NCI-H2227 treated with DMSO at 0.1 percent for 48 hours (cell line): ENCODE measurements at regions not wholly inside any gene's neighbourhood (a gene's known extent, or its start where the extent isn't known, plus 50 kb on each side); places are given as distances from the start of the nearest gene placed in this dataset.
"Not testable (repeated sequence)": the region's sequence is repeated elsewhere in the genome, so short reads cannot be mapped to it uniquely, and the experiment has no call there.

Source experiments
- DNase-seq: peaks from one replicate; lab custom pipeline; 2025; lab: John Stamatoyannopoulos, UW

DNA sequence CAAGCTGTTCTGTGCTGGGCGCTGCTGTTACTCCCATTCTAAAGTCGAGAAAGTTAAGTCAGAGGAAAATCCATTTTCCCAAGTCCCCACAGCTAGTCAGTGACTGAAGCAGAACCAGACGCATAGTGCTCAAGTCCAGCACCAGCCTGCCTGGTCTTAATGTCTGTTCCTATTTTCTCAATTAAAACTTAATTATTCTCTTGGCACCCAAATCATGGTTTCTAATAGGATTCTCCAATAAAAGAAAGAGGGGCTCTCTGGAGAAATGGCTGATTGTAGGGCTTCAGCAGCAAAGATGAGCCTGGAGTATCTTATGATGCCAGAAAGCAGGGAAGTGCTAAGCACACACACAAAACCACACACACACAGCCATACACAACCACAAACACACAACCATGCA lies 531.0 kb upstream of the SALL3 start:
- DNase-seq, result no peak

DNA sequence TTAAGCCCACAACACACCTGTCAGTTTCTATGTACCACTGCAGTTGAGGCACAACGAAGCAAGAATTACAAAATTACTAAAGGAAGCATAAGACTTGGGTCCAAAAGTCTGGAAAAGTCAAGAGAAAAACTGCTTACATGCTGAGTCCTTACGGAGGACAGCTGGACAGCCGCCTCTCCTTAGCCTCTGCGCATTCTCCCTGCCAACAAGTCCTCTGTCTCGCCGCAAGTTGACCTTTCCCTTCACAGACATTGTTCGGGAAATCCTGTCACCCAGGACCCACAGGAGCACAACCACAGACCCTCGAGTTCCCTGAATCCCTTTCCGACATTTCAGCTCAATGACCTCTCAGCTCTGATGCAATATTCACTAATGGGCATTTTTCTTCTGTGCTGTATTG lies 525.4 kb upstream of the SALL3 start:
- DNase-seq, result no peak

DNA sequence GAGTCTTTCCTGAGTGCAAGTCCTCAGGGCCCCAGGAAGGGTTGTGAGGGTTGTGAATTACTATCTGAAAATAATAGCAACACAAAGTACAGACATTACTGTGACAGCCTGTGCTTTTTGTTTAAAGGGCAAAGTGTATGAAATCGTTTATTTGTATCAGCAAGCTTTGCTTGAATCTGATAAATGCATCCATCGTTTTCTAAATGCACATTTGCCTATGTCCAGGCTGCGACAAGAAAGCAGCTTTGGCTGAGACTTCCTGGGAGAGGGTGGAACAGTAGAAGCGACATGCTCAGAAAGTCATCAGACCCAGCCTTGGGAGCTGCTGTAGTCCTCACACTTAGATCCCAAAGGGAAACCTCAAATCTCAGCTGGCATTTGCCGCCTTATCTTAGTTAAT lies 524.2 kb upstream of the SALL3 start:
- no peak for DNase-seq

GRCh38 chr18:78457011-78457410 lies 522.6 kb upstream of the SALL3 start:
- DNase-seq, result no peak

DNA sequence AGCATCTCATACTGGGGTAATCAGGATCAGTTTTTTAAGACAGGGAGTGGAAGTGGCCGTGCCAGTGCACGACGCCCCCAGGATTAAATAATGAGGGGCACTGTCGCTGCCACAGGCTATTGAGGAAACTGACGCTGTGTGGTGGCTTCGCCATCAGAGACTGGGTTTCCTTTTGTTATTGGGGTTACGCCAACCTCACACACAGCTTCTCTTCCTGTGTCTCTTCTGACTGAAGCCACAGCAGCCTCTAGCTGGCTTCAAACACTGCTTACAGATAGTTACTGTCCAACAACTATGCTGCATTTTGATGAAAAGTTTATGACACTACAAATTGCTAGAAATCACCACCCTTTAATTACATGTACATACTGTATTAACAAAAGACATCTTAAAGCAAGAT lies 521.9 kb upstream of the SALL3 start:
- no peak for DNase-seq

DNA sequence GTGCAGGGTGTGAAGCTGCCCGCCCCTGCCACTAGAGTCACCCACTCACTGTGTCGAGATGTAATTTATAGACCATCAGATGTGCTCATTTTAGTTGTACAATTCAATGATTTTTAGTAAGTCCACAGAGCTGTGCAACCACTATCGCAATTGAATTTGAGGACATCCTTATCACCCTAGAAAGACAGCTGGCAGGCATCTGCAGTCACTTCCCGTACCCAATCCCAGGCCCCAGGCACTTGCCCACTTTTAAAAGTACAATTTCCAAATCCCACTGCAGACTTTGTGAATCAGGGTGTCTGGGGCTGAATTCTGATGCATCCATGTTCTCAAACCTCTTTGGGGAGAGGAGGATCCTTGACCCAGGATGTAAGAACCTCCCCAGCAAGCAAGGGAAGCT lies 521.3 kb upstream of the SALL3 start:
- no peak for DNase-seq

GRCh38 chr18:78459668-78460067 lies 520.0 kb upstream of the SALL3 start:
- no peak for DNase-seq

DNA sequence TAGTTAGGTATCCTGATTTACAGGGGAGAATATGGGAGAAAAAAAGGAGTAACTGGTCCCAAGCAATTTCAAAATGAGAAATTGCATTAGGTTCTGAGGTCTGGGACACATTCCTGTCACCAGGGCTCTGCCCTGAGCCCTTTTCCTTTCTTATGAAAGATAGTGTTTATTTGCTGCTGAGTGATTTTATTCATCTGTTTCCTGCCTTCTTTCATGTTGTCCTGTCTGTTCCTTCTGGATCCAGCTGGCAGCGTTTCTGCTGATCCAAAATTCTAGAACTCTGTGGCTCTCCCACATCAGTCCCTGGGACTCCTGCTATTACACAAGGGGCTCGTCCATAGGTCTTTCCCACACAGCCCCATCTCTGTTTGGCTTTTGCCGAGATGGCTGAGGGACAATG lies 519.1 kb upstream of the SALL3 start:
- DNase-seq, result no peak

DNA sequence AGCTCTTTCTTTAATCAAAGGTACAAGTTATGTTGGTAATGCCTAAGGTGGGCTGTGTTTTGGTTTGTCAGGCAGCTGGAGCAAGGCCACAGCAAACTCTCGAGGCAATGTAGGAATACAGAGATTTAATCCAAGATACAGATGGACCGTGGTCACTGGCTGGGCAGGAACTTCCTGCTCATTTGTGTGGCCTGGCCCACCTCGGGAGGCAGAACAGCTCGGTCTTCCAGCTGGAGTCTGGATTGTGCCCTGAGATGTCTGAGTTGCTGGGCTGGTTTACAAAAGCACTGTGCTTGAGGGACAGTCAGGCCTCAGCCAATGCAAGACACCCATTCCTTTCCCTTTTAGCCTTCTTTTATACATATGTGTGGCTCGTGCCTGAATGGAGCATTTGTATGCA lies 506.1 kb upstream of the SALL3 start:
- no peak for DNase-seq

GRCh38 chr18:78477840-78478239 lies 501.8 kb upstream of the SALL3 start:
- no peak for DNase-seq

DNA sequence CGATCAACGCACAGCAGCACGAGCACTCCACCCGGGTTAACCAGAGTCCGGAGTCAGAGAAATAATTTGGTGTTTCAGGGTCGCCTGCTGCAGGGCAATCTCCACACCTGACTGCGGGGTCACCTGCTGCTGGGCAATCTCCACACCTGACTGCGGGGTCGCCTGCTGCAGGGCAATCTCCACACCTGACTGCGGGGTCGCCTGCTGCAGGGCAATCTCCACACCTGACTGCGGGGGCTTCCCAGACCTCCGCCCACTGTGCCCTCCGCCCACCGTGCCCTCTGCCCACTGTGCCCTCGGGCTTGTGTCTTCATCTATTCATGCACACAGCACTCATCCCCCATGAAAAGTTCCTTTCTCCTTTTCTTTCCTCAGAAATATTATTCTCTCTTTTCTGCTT lies 500.2 kb upstream of the SALL3 start:
- no peak for DNase-seq

GRCh38 chr18:78480262-78481054 lies 499.2 kb upstream of the SALL3 start:
- DNase-seq, result no peak

- DNase-seq, result no peak
These were observed 497.2 kb upstream of the SALL3 start for GRCh38 chr18:78482378-78482777.

GRCh38 chr18:78487649-78488048 lies 492.0 kb upstream of the SALL3 start:
- DNase-seq, result no peak

GRCh38 chr18:78492064-78492812 lies 487.4 kb upstream of the SALL3 start:
- no peak for DNase-seq

GRCh38 chr18:78492813-78493371 lies 486.7 kb upstream of the SALL3 start:
- no peak for DNase-seq

GRCh38 chr18:78493490-78493889 lies 486.1 kb upstream of the SALL3 start:
- not testable (repeated sequence) for DNase-seq

DNA sequence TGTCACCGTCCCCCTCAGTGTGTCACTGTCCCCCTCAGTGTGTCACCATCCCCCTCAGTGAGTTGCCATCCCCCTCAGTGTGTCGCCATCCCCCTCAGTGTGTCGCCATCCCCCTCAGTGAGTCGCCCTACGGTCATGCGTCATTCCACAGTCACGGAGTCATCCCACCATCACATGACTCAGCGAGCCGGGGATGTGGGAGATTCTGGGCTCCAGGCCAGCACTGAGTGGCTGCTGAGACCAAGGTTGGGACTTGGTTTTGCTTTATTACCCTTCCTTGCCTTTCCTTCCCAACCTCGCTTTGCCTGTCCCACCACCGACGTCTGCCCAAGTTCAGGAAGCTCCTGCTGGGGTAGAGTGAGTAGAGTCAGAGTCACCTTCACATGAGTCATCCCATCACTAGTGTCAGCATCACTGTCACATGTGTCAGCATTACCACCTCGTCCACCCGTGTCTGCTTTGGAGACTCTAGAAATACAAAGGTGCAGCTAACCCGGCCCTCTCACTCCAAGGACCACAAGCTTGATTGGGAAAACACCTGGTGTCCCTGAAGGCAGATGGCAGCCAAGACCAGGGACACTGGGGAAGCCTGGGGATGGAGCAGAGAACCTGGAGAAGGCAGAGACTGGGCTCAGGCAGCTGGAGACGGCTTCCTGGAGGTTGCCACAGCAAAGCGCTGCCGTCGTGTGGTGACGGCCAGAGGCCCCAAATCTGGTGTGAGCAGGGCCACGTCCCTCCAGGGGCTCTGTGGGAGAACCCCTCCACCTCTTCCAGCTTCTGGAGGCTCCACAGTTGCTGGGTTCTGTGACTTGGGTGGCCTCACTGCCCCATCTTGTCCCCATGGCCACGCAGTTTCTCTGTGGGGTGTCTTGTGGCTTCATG lies 485.2 kb upstream of the SALL3 start:
- DNase-seq, result no peak

- DNase-seq, result no peak
These were observed 484.1 kb upstream of the SALL3 start for GRCh38 chr18:78495550-78495949.

GRCh38 chr18:78496079-78496478 lies 483.5 kb upstream of the SALL3 start:
- no peak for DNase-seq

- DNase-seq, result no peak
These were observed 482.0 kb upstream of the SALL3 start for GRCh38 chr18:78497641-78498040.

DNA sequence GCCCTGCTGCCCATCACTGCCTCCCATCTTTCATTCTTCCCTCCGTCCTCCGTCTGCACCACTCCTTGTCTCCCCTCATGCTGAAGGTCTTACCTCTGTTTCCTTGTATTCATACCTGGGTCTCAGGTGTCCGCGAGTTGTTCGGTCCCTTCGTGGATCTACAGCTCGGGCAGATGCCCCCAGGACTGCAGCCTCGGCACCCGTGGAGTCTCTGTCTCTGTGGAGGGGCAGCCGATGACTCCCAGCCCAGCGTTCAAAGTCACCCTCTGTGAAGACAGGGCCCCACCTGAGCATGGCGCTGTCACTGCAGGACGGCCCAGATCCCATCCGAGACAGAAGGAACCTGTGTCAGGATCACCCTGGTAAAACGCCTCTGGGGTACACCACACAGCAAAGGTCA lies 480.0 kb upstream of the SALL3 start:
- no peak for DNase-seq
